A673 (cell line): ENCODE measurements at regions not wholly inside any gene's neighbourhood (a gene's known extent, or its start where the extent isn't known, plus 50 kb on each side); places are given as distances from the start of the nearest gene placed in this dataset.

Experiments used
- BruUV-seq: library from RNA; stranded (reverse); fragments of 400-500 nt; replicated peaks from 2 replicates; lab custom pipeline; 2021; lab: Mats Ljungman, UMichigan
- CTCF ChIA-PET: fragments of 300-600 bp; sonication (Branson Sonifier 250); formaldehyde crosslinking; loops from one replicate; lab custom pipeline; 2022; ENCODE audit warnings: antibody characterized with exemption; lab: Charles Lee
- POLR2A ChIA-PET: fragments of 300-600 bp; sonication (Branson Sonifier 250); formaldehyde crosslinking; loops from one replicate; lab custom pipeline; 2022; ENCODE audit warnings: antibody characterized with exemption; ENCODE audit not compliant: low non-redundant PET; lab: Charles Lee
- DNase-seq: peaks from one replicate; pipeline ENCODE4 v3.0.0-alpha.2; 2015; ENCODE audit warnings: low spot score
- H3K27ac ChIP-seq: fragments of 200-600 bp; sonication (generic); 2 replicates; pipeline ENCODE4 v1.5.1; 2016; ENCODE audit warnings: mixed run types, low read depth, mild to moderate bottlenecking, mixed read lengths, antibody characterized with exemption, low read length; ENCODE audit not compliant: poor library complexity, severe bottlenecking
- H3K27me3 ChIP-seq: fragments of 200-600 bp; sonication (generic); replicated peaks from 2 replicates; pipeline ENCODE4 v1.6.1; 2017; ENCODE audit warnings: mixed run types, low read depth, mild to moderate bottlenecking, mixed read lengths, antibody characterized with exemption, low read length; ENCODE audit not compliant: insufficient read depth, poor library complexity
- H3K36me3 ChIP-seq: fragments of 200-600 bp; sonication (generic); 2 replicates; pipeline ENCODE4 v1.6.1; 2016; ENCODE audit warnings: mixed run types, mild to moderate bottlenecking, mixed read lengths, antibody characterized with exemption, low read length; ENCODE audit not compliant: insufficient read depth, poor library complexity, severe bottlenecking
- H3K4me1 ChIP-seq: fragments of 200-600 bp; sonication (generic); 2 replicates; pipeline ENCODE4 v1.6.1; 2017; ENCODE audit warnings: mixed run types, mild to moderate bottlenecking, mixed read lengths, antibody characterized with exemption, low read length; ENCODE audit not compliant: insufficient read depth, poor library complexity, severe bottlenecking
- H3K4me3 ChIP-seq: fragments of 200-600 bp; sonication (generic); 2 replicates; pipeline ENCODE4 v1.5.1; 2016; ENCODE audit warnings: low read depth, mixed run types, mild to moderate bottlenecking, mixed read lengths, low read length; ENCODE audit not compliant: poor library complexity, severe bottlenecking
- H3K9me3 ChIP-seq: fragments of 200-600 bp; sonication (generic); 2 replicates; pipeline ENCODE4 v1.6.1; 2016; ENCODE audit warnings: mixed run types, low read depth, mild to moderate bottlenecking, mixed read lengths, antibody characterized with exemption, low read length; ENCODE audit not compliant: poor library complexity, severe bottlenecking
- CTCF ChIP-seq: fragments of 300-800, 200-600 bp; sonication (generic); conservative IDR thresholded peaks from 2 replicates; pipeline ENCODE4 v1.5.1; 2017; ENCODE audit warnings: low read depth, mild to moderate bottlenecking, antibody characterized with exemption, low read length, moderate library complexity, mixed read lengths
- EZH2 ChIP-seq: fragments of 200-600 bp; sonication (generic); IDR thresholded peaks from 2 replicates; pipeline ENCODE4 v1.6.1; 2017; ENCODE audit warnings: borderline replicate concordance, low read depth, mild to moderate bottlenecking, mixed read lengths, antibody characterized with exemption, low read length; ENCODE audit not compliant: poor library complexity, severe bottlenecking
- intact Hi-C: fragments of 100-400 bp; cut with micrococcal nuclease; formaldehyde crosslinking; loops from one replicate; pipeline ENCODE4 v1.10.0; 2022; ENCODE audit not compliant: unreplicated experiment

GRCh38 chr3:76231258-76231657, 445.9 kb upstream of the ZNF717 start:
- H3K36me3 ChIP-seq = no peaks in the 10 kb centered on the region
- intact Hi-C loops = no loop called here
- CTCF ChIA-PET = no interaction called here
- no peak for TF ChIP-seq EZH2
- no peak for TF ChIP-seq CTCF
- no peak overlapping the region for H3K4me3 ChIP-seq
- DNase-seq = no peak
- no peaks in the 10 kb centered on the region for H3K9me3 ChIP-seq
- POLR2A ChIA-PET = no interaction called here
- no peaks in the 10 kb centered on the region for H3K4me1 ChIP-seq
- no peak overlapping the region for H3K27ac ChIP-seq
- BruUV-seq = no TSS peak
- H3K27me3 ChIP-seq = no peaks in the 10 kb centered on the region

- TF ChIP-seq CTCF (no peak), EZH2 (no peak)
- no peak for DNase-seq
- intact Hi-C loops = no loop called here
- no peaks in the 10 kb centered on the region for H3K27me3 ChIP-seq
- ChIA-PET CTCF (no interaction called here), POLR2A (no interaction called here)
- no peak overlapping the region for H3K4me3 ChIP-seq
- H3K9me3 ChIP-seq = no peaks in the 10 kb centered on the region
- no peaks in the 10 kb centered on the region for H3K4me1 ChIP-seq
- H3K27ac ChIP-seq = no peak overlapping the region
- no peaks in the 10 kb centered on the region for H3K36me3 ChIP-seq
- BruUV-seq = no TSS peak
Observed at GRCh38 chr3:76242886-76243753, 457.8 kb upstream of the ZNF717 start.

- no peak for DNase-seq
- CTCF ChIA-PET = no interaction called here
Observed at GRCh38 chr3:76245073-76245472, 459.7 kb upstream of the ZNF717 start.

More at GRCh38 chr3:76245073-76245472, 459.7 kb upstream of the ZNF717 start:
- no TSS peak for BruUV-seq
- Histone ChIP-seq H3K36me3 (no peaks in the 10 kb centered on the region), H3K9me3 (no peaks in the 10 kb centered on the region), H3K4me3 (no peak overlapping the region), H3K4me1 (no peaks in the 10 kb centered on the region), H3K27ac (no peak overlapping the region), H3K27me3 (no peaks in the 10 kb centered on the region)
- intact Hi-C loops = no loop called here
- TF ChIP-seq EZH2 (no peak), CTCF (no peak)
- POLR2A ChIA-PET = no interaction called here
